C4-2B (cell line): ENCODE measurements at regions not wholly inside any gene's neighbourhood (a gene's known extent, or its start where the extent isn't known, plus 50 kb on each side); places are given as distances from the start of the nearest gene placed in this dataset.

Source experiments
- ZFX ChIP-seq: fragments of 450-650 bp; IDR thresholded peaks from 2 replicates; pipeline ENCODE4 v1.6.1; 2017
- TF ChIP-seq, protein P1 (sequence below): fragments of 450-650 bp; conservative IDR thresholded peaks from 2 replicates; pipeline ENCODE4 v1.5.1; 2017; ENCODE audit warnings: mild to moderate bottlenecking

DNA sequence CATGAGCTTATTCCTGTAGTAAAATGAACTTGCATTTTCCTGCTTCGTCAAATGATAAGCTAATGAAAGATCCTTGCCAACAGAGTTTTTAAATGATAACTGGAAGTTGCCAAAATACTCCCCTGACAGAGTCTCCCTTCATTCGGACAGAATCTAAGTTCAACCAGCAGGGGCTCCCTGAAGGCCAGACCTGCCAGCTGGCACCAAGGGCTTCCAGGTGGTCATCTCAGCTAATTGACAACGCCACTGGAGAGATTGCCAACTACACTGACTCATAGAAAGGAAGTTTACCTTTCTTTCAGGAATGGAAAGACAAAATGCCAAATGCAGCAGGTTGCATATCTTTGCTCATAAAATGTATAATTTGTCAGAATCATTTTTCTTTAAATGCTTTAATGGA, 462.8 kb downstream of the GXYLT1 start:
- TF ChIP-seq, protein P1, sequence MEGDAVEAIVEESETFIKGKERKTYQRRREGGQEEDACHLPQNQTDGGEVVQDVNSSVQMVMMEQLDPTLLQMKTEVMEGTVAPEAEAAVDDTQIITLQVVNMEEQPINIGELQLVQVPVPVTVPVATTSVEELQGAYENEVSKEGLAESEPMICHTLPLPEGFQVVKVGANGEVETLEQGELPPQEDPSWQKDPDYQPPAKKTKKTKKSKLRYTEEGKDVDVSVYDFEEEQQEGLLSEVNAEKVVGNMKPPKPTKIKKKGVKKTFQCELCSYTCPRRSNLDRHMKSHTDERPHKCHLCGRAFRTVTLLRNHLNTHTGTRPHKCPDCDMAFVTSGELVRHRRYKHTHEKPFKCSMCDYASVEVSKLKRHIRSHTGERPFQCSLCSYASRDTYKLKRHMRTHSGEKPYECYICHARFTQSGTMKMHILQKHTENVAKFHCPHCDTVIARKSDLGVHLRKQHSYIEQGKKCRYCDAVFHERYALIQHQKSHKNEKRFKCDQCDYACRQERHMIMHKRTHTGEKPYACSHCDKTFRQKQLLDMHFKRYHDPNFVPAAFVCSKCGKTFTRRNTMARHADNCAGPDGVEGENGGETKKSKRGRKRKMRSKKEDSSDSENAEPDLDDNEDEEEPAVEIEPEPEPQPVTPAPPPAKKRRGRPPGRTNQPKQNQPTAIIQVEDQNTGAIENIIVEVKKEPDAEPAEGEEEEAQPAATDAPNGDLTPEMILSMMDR: no peak; the same call in 1 of the 2 replicates
- no peak for TF ChIP-seq ZFX
